ENCODE measurements at regions not wholly inside any gene's neighbourhood (a gene's known extent, or its start where the extent isn't known, plus 50 kb on each side); places are given as distances from the start of the nearest gene placed in this dataset.

GRCh38 chr6:150511313-150511712 lies 88.4 kb upstream of the PLEKHG1 start:
- TF ChIP-seq CTCF (IDR thresholded peaks at IDR 0.05; ENCODE audit: poor library complexity) (no peak), EZH2 (IDR thresholded peaks at IDR 0.05; ENCODE audit: borderline replicate concordance) (no peak), EZH2phosphoT487 (IDR thresholded peaks at IDR 0.05; ENCODE audit: low read depth, severe bottlenecking, unreplicated experiment) (no peak)

Measured in hepatocyte (in vitro differentiated cells).